ENCODE measurements at regions not wholly inside any gene's neighbourhood (a gene's known extent, or its start where the extent isn't known, plus 50 kb on each side); places are given as distances from the start of the nearest gene placed in this dataset.

DNA sequence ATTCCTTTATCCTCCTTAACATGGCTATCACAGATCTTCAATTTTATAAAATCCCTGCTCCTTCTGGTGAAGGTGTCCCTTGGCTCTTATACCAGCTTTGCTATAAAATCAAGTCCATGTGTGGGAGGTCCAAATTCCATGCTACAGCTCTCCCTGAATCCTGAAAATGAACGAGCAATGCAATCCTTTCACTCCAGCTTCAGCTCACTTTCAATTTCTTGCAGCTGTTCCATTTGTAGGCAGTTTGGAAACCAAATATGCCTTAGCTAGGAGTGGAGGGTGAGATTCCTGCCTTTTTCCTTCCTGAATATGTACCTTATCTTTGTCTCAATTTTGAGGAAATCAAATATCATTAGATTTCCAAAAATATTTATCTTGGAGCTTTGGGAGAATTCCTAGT is 402.6 kb downstream of the TTLL7 start (continued):
- TF ChIP-seq, protein P1, sequence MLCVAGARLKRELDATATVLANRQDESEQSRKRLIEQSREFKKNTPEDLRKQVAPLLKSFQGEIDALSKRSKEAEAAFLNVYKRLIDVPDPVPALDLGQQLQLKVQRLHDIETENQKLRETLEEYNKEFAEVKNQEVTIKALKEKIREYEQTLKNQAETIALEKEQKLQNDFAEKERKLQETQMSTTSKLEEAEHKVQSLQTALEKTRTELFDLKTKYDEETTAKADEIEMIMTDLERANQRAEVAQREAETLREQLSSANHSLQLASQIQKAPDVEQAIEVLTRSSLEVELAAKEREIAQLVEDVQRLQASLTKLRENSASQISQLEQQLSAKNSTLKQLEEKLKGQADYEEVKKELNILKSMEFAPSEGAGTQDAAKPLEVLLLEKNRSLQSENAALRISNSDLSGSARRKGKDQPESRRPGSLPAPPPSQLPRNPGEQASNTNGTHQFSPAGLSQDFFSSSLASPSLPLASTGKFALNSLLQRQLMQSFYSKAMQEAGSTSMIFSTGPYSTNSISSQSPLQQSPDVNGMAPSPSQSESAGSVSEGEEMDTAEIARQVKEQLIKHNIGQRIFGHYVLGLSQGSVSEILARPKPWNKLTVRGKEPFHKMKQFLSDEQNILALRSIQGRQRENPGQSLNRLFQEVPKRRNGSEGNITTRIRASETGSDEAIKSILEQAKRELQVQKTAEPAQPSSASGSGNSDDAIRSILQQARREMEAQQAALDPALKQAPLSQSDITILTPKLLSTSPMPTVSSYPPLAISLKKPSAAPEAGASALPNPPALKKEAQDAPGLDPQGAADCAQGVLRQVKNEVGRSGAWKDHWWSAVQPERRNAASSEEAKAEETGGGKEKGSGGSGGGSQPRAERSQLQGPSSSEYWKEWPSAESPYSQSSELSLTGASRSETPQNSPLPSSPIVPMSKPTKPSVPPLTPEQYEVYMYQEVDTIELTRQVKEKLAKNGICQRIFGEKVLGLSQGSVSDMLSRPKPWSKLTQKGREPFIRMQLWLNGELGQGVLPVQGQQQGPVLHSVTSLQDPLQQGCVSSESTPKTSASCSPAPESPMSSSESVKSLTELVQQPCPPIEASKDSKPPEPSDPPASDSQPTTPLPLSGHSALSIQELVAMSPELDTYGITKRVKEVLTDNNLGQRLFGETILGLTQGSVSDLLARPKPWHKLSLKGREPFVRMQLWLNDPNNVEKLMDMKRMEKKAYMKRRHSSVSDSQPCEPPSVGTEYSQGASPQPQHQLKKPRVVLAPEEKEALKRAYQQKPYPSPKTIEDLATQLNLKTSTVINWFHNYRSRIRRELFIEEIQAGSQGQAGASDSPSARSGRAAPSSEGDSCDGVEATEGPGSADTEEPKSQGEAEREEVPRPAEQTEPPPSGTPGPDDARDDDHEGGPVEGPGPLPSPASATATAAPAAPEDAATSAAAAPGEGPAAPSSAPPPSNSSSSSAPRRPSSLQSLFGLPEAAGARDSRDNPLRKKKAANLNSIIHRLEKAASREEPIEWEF (IDR thresholded peaks at IDR 0.05; ENCODE audit: insufficient replicate concordance, low read depth, low read length): no peak
- no peak for TF ChIP-seq PAX8 (IDR thresholded peaks at IDR 0.05)
- TF ChIP-seq YY1 (IDR thresholded peaks at IDR 0.05; ENCODE audit: low read depth, low read length): no peak
- TF ChIP-seq, protein P2, sequence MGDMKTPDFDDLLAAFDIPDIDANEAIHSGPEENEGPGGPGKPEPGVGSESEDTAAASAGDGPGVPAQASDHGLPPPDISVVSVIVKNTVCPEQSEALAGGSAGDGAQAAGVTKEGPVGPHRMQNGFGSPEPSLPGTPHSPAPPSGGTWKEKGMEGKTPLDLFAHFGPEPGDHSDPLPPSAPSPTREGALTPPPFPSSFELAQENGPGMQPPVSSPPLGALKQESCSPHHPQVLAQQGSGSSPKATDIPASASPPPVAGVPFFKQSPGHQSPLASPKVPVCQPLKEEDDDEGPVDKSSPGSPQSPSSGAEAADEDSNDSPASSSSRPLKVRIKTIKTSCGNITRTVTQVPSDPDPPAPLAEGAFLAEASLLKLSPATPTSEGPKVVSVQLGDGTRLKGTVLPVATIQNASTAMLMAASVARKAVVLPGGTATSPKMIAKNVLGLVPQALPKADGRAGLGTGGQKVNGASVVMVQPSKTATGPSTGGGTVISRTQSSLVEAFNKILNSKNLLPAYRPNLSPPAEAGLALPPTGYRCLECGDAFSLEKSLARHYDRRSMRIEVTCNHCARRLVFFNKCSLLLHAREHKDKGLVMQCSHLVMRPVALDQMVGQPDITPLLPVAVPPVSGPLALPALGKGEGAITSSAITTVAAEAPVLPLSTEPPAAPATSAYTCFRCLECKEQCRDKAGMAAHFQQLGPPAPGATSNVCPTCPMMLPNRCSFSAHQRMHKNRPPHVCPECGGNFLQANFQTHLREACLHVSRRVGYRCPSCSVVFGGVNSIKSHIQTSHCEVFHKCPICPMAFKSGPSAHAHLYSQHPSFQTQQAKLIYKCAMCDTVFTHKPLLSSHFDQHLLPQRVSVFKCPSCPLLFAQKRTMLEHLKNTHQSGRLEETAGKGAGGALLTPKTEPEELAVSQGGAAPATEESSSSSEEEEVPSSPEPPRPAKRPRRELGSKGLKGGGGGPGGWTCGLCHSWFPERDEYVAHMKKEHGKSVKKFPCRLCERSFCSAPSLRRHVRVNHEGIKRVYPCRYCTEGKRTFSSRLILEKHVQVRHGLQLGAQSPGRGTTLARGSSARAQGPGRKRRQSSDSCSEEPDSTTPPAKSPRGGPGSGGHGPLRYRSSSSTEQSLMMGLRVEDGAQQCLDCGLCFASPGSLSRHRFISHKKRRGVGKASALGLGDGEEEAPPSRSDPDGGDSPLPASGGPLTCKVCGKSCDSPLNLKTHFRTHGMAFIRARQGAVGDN (IDR thresholded peaks at IDR 0.05): no peak
